IMR-90 (cell line): ENCODE measurements at regions not wholly inside any gene's neighbourhood (a gene's known extent, or its start where the extent isn't known, plus 50 kb on each side); places are given as distances from the start of the nearest gene placed in this dataset.
"Not testable (repeated sequence)": the region's sequence is repeated elsewhere in the genome, so short reads cannot be mapped to it uniquely, and the experiment has no call there.

Source experiments
- ATAC-seq: fragments of 200-7000 bp; cut with Tn5 transposase; 2 replicates; pipeline ENCODE4 v1.9.1; 2020; ENCODE audit warnings: low read depth, mild to moderate bottlenecking, moderate library complexity
- BruUV-seq: library from RNA; stranded (reverse); fragments of 400-500 nt; replicated peaks from 2 replicates; lab custom pipeline; 2021; lab: Mats Ljungman, UMichigan
- CTCF ChIA-PET: fragments of 300-600 bp; formaldehyde crosslinking; extraction: SDS; loops from one replicate; lab custom pipeline; 2021; ENCODE audit warnings: antibody characterized with exemption; lab: Yijun Ruan, JAX
- POLR2A ChIA-PET: fragments of 300-600 bp; sonication (Branson Sonifier 250); formaldehyde crosslinking; loops from one replicate; lab custom pipeline; 2022; ENCODE audit warnings: antibody characterized with exemption; ENCODE audit not compliant: unreplicated experiment; lab: Charles Lee
- DNase-seq: peaks from one replicate; pipeline ENCODE4 v3.0.0; 2013
- H2AFZ ChIP-seq: replicated peaks from 2 replicates; pipeline ENCODE3; 2013; ENCODE audit warnings: low read length, mild to moderate bottlenecking; ENCODE audit not compliant: poor library complexity
- H2AK5ac ChIP-seq: 2 replicates; pipeline ENCODE4 v1.6.1; 2013; ENCODE audit warnings: low read depth, low read length, inconsistent platforms
- H2AK9ac ChIP-seq: replicated peaks from 2 replicates; pipeline ENCODE3; 2013; ENCODE audit warnings: mild to moderate bottlenecking, low read depth, low read length, moderate library complexity; ENCODE audit not compliant: poor library complexity
- H2BK120ac ChIP-seq: 2 replicates; pipeline ENCODE4 v1.6.1; 2013; ENCODE audit warnings: low read depth, low read length, inconsistent platforms
- H2BK15ac ChIP-seq: 3 replicates; pipeline ENCODE4 v1.6.1; 2013; ENCODE audit warnings: low read depth, low read length, inconsistent platforms
- H2BK20ac ChIP-seq: 2 replicates; pipeline ENCODE4 v1.6.1; 2013; ENCODE audit warnings: low read depth, mild to moderate bottlenecking, inconsistent platforms, low read length, moderate library complexity
- H2BK5ac ChIP-seq: 2 replicates; pipeline ENCODE4 v1.6.1; 2013; ENCODE audit warnings: mild to moderate bottlenecking, low read depth, low read length, inconsistent platforms; ENCODE audit not compliant: poor library complexity, severe bottlenecking
- H3K14ac ChIP-seq: replicated peaks from 2 replicates; pipeline ENCODE4 v1.6.1; 2013; ENCODE audit warnings: low read depth, low read length, inconsistent platforms
- H3K18ac ChIP-seq: 2 replicates; pipeline ENCODE4 v1.6.1; 2013; ENCODE audit warnings: low read depth, low read length, control low read depth
- H3K23ac ChIP-seq: 2 replicates; pipeline ENCODE4 v1.6.1; 2013; ENCODE audit warnings: low read depth, low read length, inconsistent platforms
- H3K27ac ChIP-seq: 2 replicates; pipeline ENCODE4 v1.5.1; 2013; ENCODE audit warnings: mild to moderate bottlenecking, control low read depth, low read length; ENCODE audit not compliant: insufficient read depth
- H3K27me3 ChIP-seq: 2 replicates; pipeline ENCODE4 v1.6.1; 2013; ENCODE audit warnings: low read length; ENCODE audit not compliant: control insufficient read depth, insufficient read depth
- H3K36me3 ChIP-seq: 2 replicates; pipeline ENCODE4 v1.6.1; 2013; ENCODE audit warnings: low read length, mixed read lengths; ENCODE audit not compliant: control insufficient read depth, insufficient read depth
- H3K4ac ChIP-seq: 2 replicates; pipeline ENCODE4 v1.6.1; 2013; ENCODE audit warnings: low read depth, low read length, inconsistent platforms
- H3K4me1 ChIP-seq: 2 replicates; pipeline ENCODE4 v1.6.1; 2013; ENCODE audit warnings: low read length, mixed read lengths; ENCODE audit not compliant: control insufficient read depth, insufficient read depth
- H3K4me2 ChIP-seq: 2 replicates; pipeline ENCODE4 v1.6.1; 2013; ENCODE audit warnings: low read depth, mild to moderate bottlenecking, control low read depth, low read length, moderate library complexity
- H3K4me3 ChIP-seq: 2 replicates; pipeline ENCODE4 v1.5.1; 2013; ENCODE audit warnings: low read depth, mild to moderate bottlenecking, control low read depth, low read length, moderate library complexity; ENCODE audit not compliant: insufficient read depth
- H3K56ac ChIP-seq: 2 replicates; pipeline ENCODE4 v1.6.1; 2013; ENCODE audit warnings: low read length, inconsistent platforms; ENCODE audit not compliant: insufficient read depth; ENCODE audit errors: extremely low read depth
- H3K79me1 ChIP-seq, 2 experiments: 2 replicates each; pipeline ENCODE4 v1.6.1; 2013; ENCODE audit warnings: low read length in 2 of 2, inconsistent platforms in 1 of 2, low read depth in 1 of 2
- H3K9ac ChIP-seq: 2 replicates; pipeline ENCODE4 v1.6.1; 2013; ENCODE audit warnings: low read depth, low read length, control low read depth
- H3K9me1 ChIP-seq: 2 replicates; pipeline ENCODE4 v1.6.1; 2013; ENCODE audit warnings: low read length, inconsistent platforms; ENCODE audit not compliant: insufficient read depth
- H3K9me3 ChIP-seq: 2 replicates; pipeline ENCODE4 v1.6.1; 2013; ENCODE audit warnings: low read length; ENCODE audit not compliant: control insufficient read depth, insufficient read depth
- H4K20me1 ChIP-seq: 2 replicates; pipeline ENCODE4 v1.6.1; 2013; ENCODE audit warnings: low read length, inconsistent platforms; ENCODE audit not compliant: insufficient read depth
- H4K5ac ChIP-seq: 2 replicates; pipeline ENCODE4 v1.6.1; 2013; ENCODE audit warnings: mild to moderate bottlenecking, low read depth, low read length, control low read depth
- H4K8ac ChIP-seq, 2 experiments: 2 replicates each; pipeline ENCODE4 v1.6.1; 2013; ENCODE audit warnings: low read depth in 2 of 2, low read length in 2 of 2, control low read depth in 1 of 2, inconsistent platforms in 1 of 2
- H4K91ac ChIP-seq: 2 replicates; pipeline ENCODE4 v1.6.1; 2013; ENCODE audit warnings: low read depth, low read length, inconsistent platforms; ENCODE audit not compliant: insufficient read depth
- CEBPB ChIP-seq: IDR thresholded peaks from 2 replicates; pipeline ENCODE4 v1.6.1; 2012; ENCODE audit warnings: low read depth, low read length, improper control_type of control experiment
- FOS ChIP-seq: fragments of 150-350 bp; IDR thresholded peaks from 2 replicates; pipeline ENCODE4 v1.6.1; 2016; ENCODE audit warnings: low read depth, low read length
- MAFK ChIP-seq: IDR thresholded peaks from 2 replicates; pipeline ENCODE4 v1.6.1; 2012; ENCODE audit warnings: low read depth, low read length, improper control_type of control experiment
- MXI1 ChIP-seq: IDR thresholded peaks from 2 replicates; pipeline ENCODE4 v1.6.1; 2012; ENCODE audit warnings: low read depth, mild to moderate bottlenecking, low read length, moderate library complexity, borderline replicate concordance
- NFE2L2 ChIP-seq: fragments of 150-350 bp; IDR thresholded peaks from 2 replicates; pipeline ENCODE4 v1.6.1; 2016; ENCODE audit warnings: low read depth, mild to moderate bottlenecking, low read length
- RCOR1 ChIP-seq: IDR thresholded peaks from 2 replicates; pipeline ENCODE4 v1.6.1; 2012; ENCODE audit warnings: mild to moderate bottlenecking, low read length, improper control_type of control experiment; ENCODE audit not compliant: insufficient replicate concordance
- RFX5 ChIP-seq: IDR thresholded peaks from 2 replicates; pipeline ENCODE4 v1.8.0; 2012; ENCODE audit warnings: low read depth, mild to moderate bottlenecking, low read length, moderate library complexity
- WGBS, 2 experiments: methylation state at CpG; one replicate each; pipeline versions ENCODE4 v1.1.5 to v1.1.7; 2013; ENCODE audit warnings: missing lambda C conversion rate in 2 of 2; ENCODE audit not compliant: insufficient read length in 1 of 2; ENCODE audit errors: extremely low coverage in 2 of 2; 5-methylcytosine and 5-hydroxymethylcytosine counted together
- dilution Hi-C: fragments of 300-500 bp; cut with HindIII; formaldehyde crosslinking; loops from one replicate; pipeline ENCODE4 v1.14.3; 2018; ENCODE audit warnings: low sequenced_read_pairs; ENCODE audit not compliant: unreplicated experiment
- in situ Hi-C: fragments of 300-500 bp; cut with MboI; formaldehyde crosslinking; loops from 3 replicates; pipeline ENCODE4 v1.14.3; 2019; ENCODE audit warnings: low sequenced_read_pairs, inconsistent platforms, mixed read lengths
- intact Hi-C: fragments of 100-400 bp; cut with micrococcal nuclease; formaldehyde crosslinking; loops from 2 replicates; pipeline ENCODE4 v1.10.0; 2022
- TF ChIP-seq, protein P1 (sequence below): conservative IDR thresholded peaks from 2 replicates; pipeline ENCODE4 v1.5.1; 2012; ENCODE audit warnings: mild to moderate bottlenecking, low read depth, low read length, improper control_type of control experiment

DNA sequence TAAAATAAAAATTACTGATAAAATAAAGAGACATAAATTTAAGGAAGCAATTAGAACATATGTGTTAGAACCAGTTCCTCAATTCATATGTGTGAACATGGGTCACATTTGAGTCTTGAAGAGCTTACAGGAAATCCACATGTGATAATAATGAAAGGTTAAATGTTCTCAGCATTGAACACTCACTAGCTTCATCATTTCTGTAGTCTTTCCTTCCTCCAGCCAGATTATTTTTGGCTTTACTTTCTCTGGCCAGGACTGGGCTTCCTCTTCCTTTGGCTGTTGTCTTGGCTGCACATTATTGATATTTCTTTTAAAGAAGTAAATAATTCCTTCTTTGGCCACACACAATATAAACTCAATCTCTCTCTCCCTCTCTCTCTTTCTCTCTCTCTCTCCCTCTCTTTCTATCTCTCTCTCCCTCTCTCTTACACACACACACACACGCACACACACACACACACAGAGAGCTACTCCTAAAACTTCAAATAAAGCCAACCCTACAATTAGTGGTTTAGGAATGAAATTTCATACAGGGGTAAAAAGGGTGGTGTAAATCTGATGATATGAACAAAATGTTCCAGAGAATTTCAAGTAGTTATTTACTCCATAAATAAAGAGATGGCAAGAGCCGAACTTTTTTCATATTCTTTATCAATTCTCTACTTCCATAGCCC, 171.2 kb downstream of the REEP3 start:
- no peak overlapping the region for H3K4me2 ChIP-seq
- H3K14ac ChIP-seq, result no peak overlapping the region
- no peak overlapping the region for H2BK5ac ChIP-seq
- ATAC-seq, result no peak
- no peak overlapping the region for H3K27ac ChIP-seq
- no peak overlapping the region for H3K18ac ChIP-seq
- no peak overlapping the region for H3K56ac ChIP-seq
- H4K91ac ChIP-seq, result no peak overlapping the region
- H2AFZ ChIP-seq, result no peak overlapping the region
- dilution Hi-C loops, result no loop called here
- H3K9me1 ChIP-seq, result no peaks in the 10 kb centered on the region
- no peak overlapping the region for H3K23ac ChIP-seq
- no peak overlapping the region for H2BK15ac ChIP-seq
- no peak overlapping the region for H2BK20ac ChIP-seq
- ChIA-PET CTCF (no interaction called here), POLR2A (no interaction called here)
- WGBS, 2 experiments, result 100% methylated on average over 1 of the region's 2 CpGs; no CpG with 5 or more reads in 1 of the 2 experiments
- no peak overlapping the region for H2BK120ac ChIP-seq
- H3K4me1 ChIP-seq, result no peaks in the 10 kb centered on the region
- no peak overlapping the region for H3K4ac ChIP-seq
- no peak for DNase-seq
- intact Hi-C loops, result no loop called here
- BruUV-seq, result no TSS peak
- no peaks in the 10 kb centered on the region for H3K27me3 ChIP-seq
- TF ChIP-seq, protein P1, sequence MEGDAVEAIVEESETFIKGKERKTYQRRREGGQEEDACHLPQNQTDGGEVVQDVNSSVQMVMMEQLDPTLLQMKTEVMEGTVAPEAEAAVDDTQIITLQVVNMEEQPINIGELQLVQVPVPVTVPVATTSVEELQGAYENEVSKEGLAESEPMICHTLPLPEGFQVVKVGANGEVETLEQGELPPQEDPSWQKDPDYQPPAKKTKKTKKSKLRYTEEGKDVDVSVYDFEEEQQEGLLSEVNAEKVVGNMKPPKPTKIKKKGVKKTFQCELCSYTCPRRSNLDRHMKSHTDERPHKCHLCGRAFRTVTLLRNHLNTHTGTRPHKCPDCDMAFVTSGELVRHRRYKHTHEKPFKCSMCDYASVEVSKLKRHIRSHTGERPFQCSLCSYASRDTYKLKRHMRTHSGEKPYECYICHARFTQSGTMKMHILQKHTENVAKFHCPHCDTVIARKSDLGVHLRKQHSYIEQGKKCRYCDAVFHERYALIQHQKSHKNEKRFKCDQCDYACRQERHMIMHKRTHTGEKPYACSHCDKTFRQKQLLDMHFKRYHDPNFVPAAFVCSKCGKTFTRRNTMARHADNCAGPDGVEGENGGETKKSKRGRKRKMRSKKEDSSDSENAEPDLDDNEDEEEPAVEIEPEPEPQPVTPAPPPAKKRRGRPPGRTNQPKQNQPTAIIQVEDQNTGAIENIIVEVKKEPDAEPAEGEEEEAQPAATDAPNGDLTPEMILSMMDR, result no peak
- TF ChIP-seq NFE2L2 (no peak), RCOR1 (no peak), FOS (no peak), CEBPB (no peak), RFX5 (no peak), MAFK (no peak), MXI1 (no peak)
- H2AK5ac ChIP-seq, result no peak overlapping the region
- H4K5ac ChIP-seq, result no peak overlapping the region
- H2AK9ac ChIP-seq, result no peak overlapping the region
- in situ Hi-C loops, result no loop called here
- no peak overlapping the region for H3K9ac ChIP-seq
- no peaks in the 10 kb centered on the region for H3K36me3 ChIP-seq
- no peak overlapping the region for H4K8ac ChIP-seq
- no peaks in the 10 kb centered on the region for H3K9me3 ChIP-seq
- no peaks in the 10 kb centered on the region for H3K79me1 ChIP-seq
- no peak overlapping the region for H3K4me3 ChIP-seq
- H4K20me1 ChIP-seq, result no peaks in the 10 kb centered on the region

DNA sequence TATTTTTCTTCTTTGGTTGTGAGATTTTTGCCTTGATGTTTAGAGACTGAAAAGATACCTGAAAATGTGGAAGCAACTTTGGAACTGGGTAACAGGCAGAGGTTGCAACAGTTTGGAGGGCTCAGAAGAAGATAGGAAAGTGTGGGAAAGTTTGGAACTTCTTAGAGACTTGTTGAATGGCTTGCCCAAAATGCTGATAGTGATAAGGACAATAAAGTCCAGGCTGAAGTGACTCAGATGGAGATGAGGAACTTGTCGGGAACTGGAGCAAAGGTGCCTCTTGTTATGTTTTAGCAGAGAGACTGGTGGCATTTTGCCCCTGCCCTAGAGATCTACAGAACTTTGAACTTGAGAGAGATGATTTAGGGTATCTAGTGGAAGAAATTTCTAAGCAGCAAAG, 171.8 kb downstream of the REEP3 start:
- H2AFZ ChIP-seq, H2BK5ac ChIP-seq, H4K8ac ChIP-seq, BruUV-seq, DNase-seq, in situ Hi-C loops, H3K9me1 ChIP-seq, H4K91ac ChIP-seq, H4K20me1 ChIP-seq, H3K79me1 ChIP-seq, H4K5ac ChIP-seq, H2AK9ac ChIP-seq, H2AK5ac ChIP-seq, H3K18ac ChIP-seq, H3K4me2 ChIP-seq, H3K27me3 ChIP-seq, H3K9ac ChIP-seq, ATAC-seq, CTCF ChIA-PET, H2BK15ac ChIP-seq, dilution Hi-C loops, H3K27ac ChIP-seq, H3K14ac ChIP-seq, POLR2A ChIA-PET, H3K36me3 ChIP-seq, H3K4me1 ChIP-seq, H3K23ac ChIP-seq, H3K9me3 ChIP-seq, intact Hi-C loops, H2BK20ac ChIP-seq, H3K4me3 ChIP-seq, H3K56ac ChIP-seq, H3K4ac ChIP-seq, H2BK120ac ChIP-seq: not testable (repeated sequence)
- WGBS, 2 experiments, result no CpG with 5 or more reads among the region's 1 CpG
